Nephron (organoid): ENCODE measurements at regions not wholly inside any gene's neighbourhood (a gene's known extent, or its start where the extent isn't known, plus 50 kb on each side); places are given as distances from the start of the nearest gene placed in this dataset.

Experiments
- H3K27ac Mint-ChIP-seq, 3 experiments: 2 replicates each; pipeline ENCODE4 v1.8.0; 2020; ENCODE audit warnings: mixed read lengths in 3 of 3, mild to moderate bottlenecking in 2 of 3, moderate library complexity in 1 of 3
- H3K27me3 Mint-ChIP-seq: 2 replicates; pipeline ENCODE4 v1.8.0; 2021; ENCODE audit warnings: low read depth, mild to moderate bottlenecking, moderate library complexity, mixed read lengths
- H3K36me3 Mint-ChIP-seq: 2 replicates; pipeline ENCODE4 v1.8.0; 2020; ENCODE audit warnings: low read depth, mixed read lengths
- H3K4me1 Mint-ChIP-seq: 2 replicates; pipeline ENCODE4 v1.8.0; 2020; ENCODE audit warnings: mixed read lengths
- H3K4me3 Mint-ChIP-seq, 3 experiments: 2 replicates each; pipeline ENCODE4 v1.8.0; 2020; ENCODE audit warnings: mild to moderate bottlenecking in 3 of 3, mixed read lengths in 3 of 3, moderate library complexity in 2 of 3
- H3K9me3 Mint-ChIP-seq: 2 replicates; pipeline ENCODE4 v1.8.0; 2020; ENCODE audit warnings: mixed read lengths
- TF ChIP-seq, protein P1 (sequence below), 3 experiments: fragments of 200-600 bp; sonication (generic); IDR thresholded peaks; one replicate each; pipeline ENCODE4 v1.5.0; 2021; ENCODE audit warnings: antibody characterized with exemption in 3 of 3; ENCODE audit not compliant: unreplicated experiment in 3 of 3

DNA sequence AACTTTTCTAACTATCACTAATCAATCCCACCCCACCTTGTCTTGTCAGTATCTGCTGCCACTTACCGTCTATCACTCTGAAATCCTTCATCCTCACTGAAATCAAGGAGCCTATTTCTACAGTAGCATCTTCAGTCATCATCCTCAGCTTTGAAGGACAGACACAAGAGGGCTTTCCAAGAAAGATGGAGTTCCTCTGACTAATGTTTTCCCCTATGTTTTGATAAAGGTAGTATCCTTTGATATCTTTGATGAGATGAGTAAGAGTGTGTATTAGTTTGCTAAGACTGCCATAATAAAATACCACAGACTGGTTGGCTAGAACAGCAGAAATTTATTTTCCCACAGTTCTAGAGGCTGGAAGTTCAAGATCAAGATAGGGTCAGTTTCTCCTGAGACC lies 101.8 kb upstream of the VAV3 start:
- H3K36me3 Mint-ChIP-seq: no peaks in the 10 kb centered on the region
- TF ChIP-seq, protein P1, sequence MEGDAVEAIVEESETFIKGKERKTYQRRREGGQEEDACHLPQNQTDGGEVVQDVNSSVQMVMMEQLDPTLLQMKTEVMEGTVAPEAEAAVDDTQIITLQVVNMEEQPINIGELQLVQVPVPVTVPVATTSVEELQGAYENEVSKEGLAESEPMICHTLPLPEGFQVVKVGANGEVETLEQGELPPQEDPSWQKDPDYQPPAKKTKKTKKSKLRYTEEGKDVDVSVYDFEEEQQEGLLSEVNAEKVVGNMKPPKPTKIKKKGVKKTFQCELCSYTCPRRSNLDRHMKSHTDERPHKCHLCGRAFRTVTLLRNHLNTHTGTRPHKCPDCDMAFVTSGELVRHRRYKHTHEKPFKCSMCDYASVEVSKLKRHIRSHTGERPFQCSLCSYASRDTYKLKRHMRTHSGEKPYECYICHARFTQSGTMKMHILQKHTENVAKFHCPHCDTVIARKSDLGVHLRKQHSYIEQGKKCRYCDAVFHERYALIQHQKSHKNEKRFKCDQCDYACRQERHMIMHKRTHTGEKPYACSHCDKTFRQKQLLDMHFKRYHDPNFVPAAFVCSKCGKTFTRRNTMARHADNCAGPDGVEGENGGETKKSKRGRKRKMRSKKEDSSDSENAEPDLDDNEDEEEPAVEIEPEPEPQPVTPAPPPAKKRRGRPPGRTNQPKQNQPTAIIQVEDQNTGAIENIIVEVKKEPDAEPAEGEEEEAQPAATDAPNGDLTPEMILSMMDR (IDR thresholded peaks at IDR 0.05; ENCODE audit: unreplicated experiment in 3 of 3): no peak
- peaks cover 23% of the 10 kb centered on the region for H3K4me1 Mint-ChIP-seq
- peaks cover 7% of the 10 kb centered on the region for H3K9me3 Mint-ChIP-seq
- no peak overlapping the region for H3K4me3 Mint-ChIP-seq
- no peaks in the 10 kb centered on the region for H3K27me3 Mint-ChIP-seq
- H3K27ac Mint-ChIP-seq: no peak overlapping the region

DNA sequence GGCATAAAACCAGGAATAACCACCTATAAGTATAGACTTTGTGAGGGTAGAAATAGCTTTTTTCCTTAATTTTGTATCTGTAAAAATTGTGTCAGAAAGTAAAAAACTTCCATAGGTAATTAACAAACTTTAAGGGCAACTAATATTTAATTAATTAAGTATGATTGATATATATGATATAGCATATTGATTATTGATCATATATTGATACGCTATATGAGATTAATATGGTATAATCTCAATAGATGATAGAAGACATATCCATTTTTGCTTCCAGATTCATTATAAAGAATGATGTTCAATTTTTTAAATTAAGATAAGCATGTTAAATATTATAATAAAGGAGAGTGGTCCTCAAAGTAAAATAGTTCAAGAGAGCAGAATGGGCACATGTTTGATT lies 99.3 kb upstream of the VAV3 start:
- Mint-ChIP-seq H3K9me3 (peaks cover 17% of the 10 kb centered on the region), H3K4me3 (no peak overlapping the region), H3K36me3 (peaks cover 3% of the 10 kb centered on the region), H3K27me3 (no peaks in the 10 kb centered on the region), H3K4me1 (peaks cover 17% of the 10 kb centered on the region), H3K27ac (no peak overlapping the region)
- TF ChIP-seq, protein P1 (IDR thresholded peaks at IDR 0.05; ENCODE audit: unreplicated experiment in 3 of 3): no peak

DNA sequence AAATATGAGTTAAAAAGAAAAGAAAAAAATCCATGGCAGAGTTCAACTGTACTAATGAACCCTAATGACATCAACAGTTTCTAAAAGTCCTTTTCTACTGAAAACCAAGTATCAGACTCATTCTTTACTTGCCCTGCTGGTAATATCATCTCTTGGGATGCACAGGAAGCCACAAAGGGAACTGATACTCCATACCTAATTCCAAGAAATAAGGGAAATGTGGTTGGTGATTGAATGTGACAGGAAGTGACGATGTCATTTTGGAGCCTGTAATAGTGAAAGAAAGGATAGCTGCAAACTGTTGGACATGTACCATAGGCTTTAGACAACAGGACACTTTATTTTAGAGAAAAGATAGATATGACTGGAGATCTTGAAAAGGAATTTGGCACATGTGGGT lies 98.7 kb upstream of the VAV3 start:
- Mint-ChIP-seq H3K4me1 (peaks cover 20% of the 10 kb centered on the region), H3K27me3 (no peaks in the 10 kb centered on the region), H3K4me3 (no peak overlapping the region), H3K9me3 (peaks cover 17% of the 10 kb centered on the region), H3K36me3 (peaks cover 3% of the 10 kb centered on the region), H3K27ac (no peak overlapping the region)
- TF ChIP-seq, protein P1 (IDR thresholded peaks at IDR 0.05; ENCODE audit: unreplicated experiment in 3 of 3): no peak

DNA sequence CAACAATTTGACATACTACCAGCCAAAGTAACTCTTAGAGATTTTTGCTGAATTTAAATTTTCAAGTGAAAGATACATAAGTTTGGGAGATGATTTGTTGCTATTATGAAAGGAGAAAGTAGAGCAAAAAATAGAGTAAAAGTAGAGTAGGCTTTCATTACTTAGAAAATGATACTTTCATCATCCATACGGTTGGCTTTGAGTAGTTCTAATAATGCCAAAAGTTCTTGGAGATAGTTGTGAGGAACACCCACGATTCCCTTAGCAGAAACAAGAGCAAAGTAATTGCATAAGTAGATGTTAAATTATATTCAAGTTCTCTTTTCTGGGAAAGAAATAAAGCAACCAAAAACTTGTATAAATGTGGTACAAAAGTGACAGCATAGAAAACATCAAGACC lies 95.0 kb upstream of the VAV3 start:
- Mint-ChIP-seq H3K36me3 (peaks cover 3% of the 10 kb centered on the region), H3K27ac (peak overlapping the region in 2 of 3 experiments; percentile 76 to 96), H3K27me3 (no peaks in the 10 kb centered on the region), H3K4me3 (no peak overlapping the region), H3K4me1 (peaks cover 28% of the 10 kb centered on the region), H3K9me3 (peaks cover 17% of the 10 kb centered on the region)
- TF ChIP-seq, protein P1 (IDR thresholded peaks at IDR 0.05; ENCODE audit: unreplicated experiment in 3 of 3): no peak

DNA sequence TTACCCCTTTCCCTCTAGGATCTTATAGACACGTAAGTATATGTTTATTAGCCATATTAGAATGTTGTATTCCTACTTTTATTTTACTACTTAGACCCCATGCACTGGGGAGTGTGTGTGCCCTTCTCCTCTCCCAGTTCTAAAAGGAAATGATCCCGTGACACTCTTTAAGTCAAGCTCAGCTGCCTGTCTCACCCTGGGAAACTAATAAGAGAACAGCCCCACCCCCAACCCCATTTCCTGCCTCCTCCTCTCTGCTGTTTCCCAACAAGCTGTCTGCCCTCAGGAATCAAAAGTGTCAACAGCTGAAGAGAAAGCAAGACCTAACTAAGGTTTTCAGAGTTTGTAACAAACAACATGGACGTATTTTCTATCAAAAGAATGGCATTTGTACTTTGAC lies 92.6 kb upstream of the VAV3 start:
- Mint-ChIP-seq H3K9me3 (peaks cover 12% of the 10 kb centered on the region), H3K4me1 (peaks cover 36% of the 10 kb centered on the region), H3K36me3 (peaks cover 3% of the 10 kb centered on the region), H3K27ac (peak overlapping the region; percentile 79 to 96 (median 92)), H3K27me3 (no peaks in the 10 kb centered on the region), H3K4me3 (peak overlapping the region in 1 of 3 experiments; percentile 9)
- TF ChIP-seq, protein P1 (IDR thresholded peaks at IDR 0.05; ENCODE audit: unreplicated experiment in 3 of 3): no peak

DNA sequence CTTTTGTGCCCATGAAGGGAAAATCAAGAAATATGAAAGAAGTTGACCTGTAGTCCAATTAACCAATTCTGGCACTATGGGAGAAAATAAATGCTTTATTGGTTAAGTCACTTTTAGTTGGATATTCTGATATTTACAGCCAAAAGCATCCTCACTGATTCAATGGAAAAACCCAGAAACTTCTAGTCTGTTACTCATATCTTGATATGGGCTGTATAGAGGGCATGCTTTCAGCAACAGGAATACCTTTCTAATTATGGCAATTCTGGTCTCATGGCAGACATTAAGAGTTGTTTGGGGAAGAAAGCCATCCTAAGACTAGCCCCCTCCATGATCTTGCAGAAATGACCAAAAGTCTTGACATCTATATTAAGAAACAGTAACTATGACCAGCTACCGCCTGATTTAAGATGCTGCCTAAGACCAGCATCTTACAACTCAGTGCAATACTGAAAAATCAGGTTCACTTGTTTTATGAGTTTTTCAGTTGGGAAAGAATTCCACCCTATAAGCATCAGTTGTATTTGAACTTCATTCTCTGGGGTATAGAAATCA lies 91.5 kb upstream of the VAV3 start:
- Mint-ChIP-seq H3K27me3 (no peaks in the 10 kb centered on the region), H3K36me3 (peaks cover under 1% of the 10 kb centered on the region), H3K4me1 (peaks cover 36% of the 10 kb centered on the region), H3K4me3 (no peak overlapping the region), H3K27ac (peak overlapping the region in 2 of 3 experiments; percentile 20 to 92), H3K9me3 (peaks cover 7% of the 10 kb centered on the region)
- TF ChIP-seq, protein P1 (IDR thresholded peaks at IDR 0.05; ENCODE audit: unreplicated experiment in 3 of 3): no peak
